ENCODE measurements at regions not wholly inside any gene's neighbourhood (a gene's known extent, or its start where the extent isn't known, plus 50 kb on each side); places are given as distances from the start of the nearest gene placed in this dataset.

GRCh38 chr20:22905658-22906057 is 129.5 kb upstream of the SSTR4 start:
- CTCF ChIA-PET = interaction anchor here (1.1 kb wide), 1 partner anchor 214 kb away, joined by 3 read pairs; no protein-coding TSS in a partner anchor
- H3K4me2 ChIP-seq (ENCODE audit: insufficient read depth, low read length) = no peak overlapping the region
- no peak for DNase-seq (ENCODE audit: low read depth, low spot score)

More at GRCh38 chr20:22905658-22906057, 129.5 kb upstream of the SSTR4 start:
- no peak for FAIRE-seq
- POLR2A ChIA-PET = no interaction called here
- Histone ChIP-seq H3K36me3 (ENCODE audit: control insufficient read depth in 2 of 2, extremely low read depth in 1 of 2, insufficient read depth in 2 of 2, low read length in 2 of 2) (no peaks in the 10 kb centered on the region), H3K4me1 (ENCODE audit: control insufficient read depth, extremely low read depth, insufficient read depth, low read length) (peaks cover 2% of the 10 kb centered on the region), H3K9ac (replicated peaks; ENCODE audit: extremely low read depth, insufficient read depth, low read length) (no peak overlapping the region), H3K4me3 (replicated peaks in 1 of 3; ENCODE audit: insufficient read depth in 1 of 3, low read depth in 1 of 3, low read length in 3 of 3) (no peak overlapping the region), H3K9me1 (replicated peaks; ENCODE audit: control insufficient read depth, extremely low read depth, insufficient read depth, low read length) (no peaks in the 10 kb centered on the region), H3K79me2 (ENCODE audit: control insufficient read depth, insufficient read depth, low read length) (no peaks in the 10 kb centered on the region), H4K20me1 (replicated peaks; ENCODE audit: control insufficient read depth, extremely low read depth, insufficient read depth, low read length) (no peaks in the 10 kb centered on the region), H3K9me3 (replicated peaks; ENCODE audit: control insufficient read depth, insufficient read depth, low read length) (no peaks in the 10 kb centered on the region), H3K27ac (ENCODE audit: insufficient read depth, low read depth, low read length) (no peak overlapping the region), H3K27me3 (ENCODE audit: control insufficient read depth in 2 of 2, insufficient read depth in 2 of 2, low read length in 2 of 2) (no peaks in the 10 kb centered on the region), H2AFZ (ENCODE audit: low read depth, low read length) (peak overlapping the region; percentile 87)
- no peak for TF ChIP-seq GATA2 (IDR thresholded peaks at IDR 0.05; ENCODE audit: insufficient read depth, insufficient read length, low read depth, low read length)
- no peak for TF ChIP-seq MYC (IDR thresholded peaks at IDR 0.05; ENCODE audit: low read depth, low read length)
- TF ChIP-seq, protein P1, sequence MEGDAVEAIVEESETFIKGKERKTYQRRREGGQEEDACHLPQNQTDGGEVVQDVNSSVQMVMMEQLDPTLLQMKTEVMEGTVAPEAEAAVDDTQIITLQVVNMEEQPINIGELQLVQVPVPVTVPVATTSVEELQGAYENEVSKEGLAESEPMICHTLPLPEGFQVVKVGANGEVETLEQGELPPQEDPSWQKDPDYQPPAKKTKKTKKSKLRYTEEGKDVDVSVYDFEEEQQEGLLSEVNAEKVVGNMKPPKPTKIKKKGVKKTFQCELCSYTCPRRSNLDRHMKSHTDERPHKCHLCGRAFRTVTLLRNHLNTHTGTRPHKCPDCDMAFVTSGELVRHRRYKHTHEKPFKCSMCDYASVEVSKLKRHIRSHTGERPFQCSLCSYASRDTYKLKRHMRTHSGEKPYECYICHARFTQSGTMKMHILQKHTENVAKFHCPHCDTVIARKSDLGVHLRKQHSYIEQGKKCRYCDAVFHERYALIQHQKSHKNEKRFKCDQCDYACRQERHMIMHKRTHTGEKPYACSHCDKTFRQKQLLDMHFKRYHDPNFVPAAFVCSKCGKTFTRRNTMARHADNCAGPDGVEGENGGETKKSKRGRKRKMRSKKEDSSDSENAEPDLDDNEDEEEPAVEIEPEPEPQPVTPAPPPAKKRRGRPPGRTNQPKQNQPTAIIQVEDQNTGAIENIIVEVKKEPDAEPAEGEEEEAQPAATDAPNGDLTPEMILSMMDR (IDR thresholded peaks at IDR 0.05; ENCODE audit: extremely low read depth in 1 of 2, insufficient read depth in 1 of 2, low read depth in 1 of 2, low read length in 2 of 2) = no peak
- no peak for TF ChIP-seq POLR2AphosphoS5 (IDR thresholded peaks at IDR 0.05; ENCODE audit: insufficient read depth, low read depth, low read length)
- TF ChIP-seq MAX (IDR thresholded peaks at IDR 0.05; ENCODE audit: insufficient read depth, insufficient read length) = no peak
- no peak for TF ChIP-seq POLR2A (IDR thresholded peaks at IDR 0.05; ENCODE audit: low read depth, low read length)
- no peak for TF ChIP-seq JUN (IDR thresholded peaks at IDR 0.05; ENCODE audit: borderline replicate concordance, insufficient read depth, insufficient read length, low read depth)
- TF ChIP-seq FOS (IDR thresholded peaks at IDR 0.05; ENCODE audit: borderline replicate concordance, insufficient read depth, low read length) = no peak
- TF ChIP-seq EZH2 (IDR thresholded peaks at IDR 0.05; ENCODE audit: borderline replicate concordance, low read depth, low read length, severe bottlenecking) = no peak
- no TSS peak for BruUV-seq (replicated peaks)
- dilution Hi-C loops (cut with MboI; ENCODE audit: extremely low pct_ligation_motif_present, low sequenced_read_pairs) (no loop called here), intact Hi-C loops (cut with micrococcal nuclease) (no loop called here)

Measured in endothelial cell of umbilical vein (primary cell).